Activated T-cell treated with anti-CD3 and anti-CD28 coated beads, Interleukin-2, amount 50 U/mL, for 72 hours (primary cell): ENCODE measurements at regions not wholly inside any gene's neighbourhood (a gene's known extent, or its start where the extent isn't known, plus 50 kb on each side); places are given as distances from the start of the nearest gene placed in this dataset.
A peak's percentile ranks its signal among the peaks of the same experiment; 100 is the strongest.

ENCODE experiments used
- ATAC-seq, 2 donors: fragments of 150-1000 bp; cut with Tn5 transposase; replicated peaks in 1 of 2; 2 replicates each; pipeline ENCODE4 v1.10.0; 2021; ENCODE audit warnings: moderate library complexity in 2 of 2, mild to moderate bottlenecking in 1 of 2
- DNase-seq, 2 donors: peaks; one replicate each; pipeline ENCODE4 v3.0.0; 2021 to 2022; ENCODE audit warnings: mixed read lengths in 1 of 2
- H3K27ac Mint-ChIP-seq: one replicate; pipeline ENCODE4 v1.8.0; 2022; ENCODE audit warnings: mild to moderate bottlenecking, moderate library complexity, mixed read lengths
- H3K27me3 Mint-ChIP-seq: one replicate; pipeline ENCODE4 v1.8.0; 2022; ENCODE audit warnings: low read depth, mixed read lengths
- H3K36me3 Mint-ChIP-seq, 2 donors: one replicate each; pipeline ENCODE4 v1.8.0; 2022; ENCODE audit warnings: mixed read lengths in 2 of 2, mild to moderate bottlenecking in 1 of 2; ENCODE audit not compliant: insufficient read depth in 2 of 2
- H3K4me1 Mint-ChIP-seq: one replicate; pipeline ENCODE4 v1.8.0; 2022; ENCODE audit warnings: low read depth, mixed read lengths
- H3K4me3 Mint-ChIP-seq, 2 donors: one replicate each; pipeline ENCODE4 v1.8.0; 2022; ENCODE audit warnings: mild to moderate bottlenecking in 2 of 2, mixed read lengths in 2 of 2, moderate library complexity in 2 of 2
- H3K9me3 Mint-ChIP-seq, 2 donors: one replicate each; pipeline ENCODE4 v1.8.0; 2022; ENCODE audit warnings: mixed read lengths in 2 of 2

GRCh38 chrX:8971116-8971515, 62.8 kb downstream of the FAM9B start:
- no peak for DNase-seq
- Mint-ChIP-seq H3K27me3 (no peaks in the 10 kb centered on the region), H3K9me3 (no peaks in the 10 kb centered on the region), H3K27ac (no peak overlapping the region), H3K4me1 (no peaks in the 10 kb centered on the region), H3K4me3 (no peak overlapping the region), H3K36me3 (peaks cover 0 to 2% of the 10 kb centered on the region in 2 donors)
- peak in 1 of 2 donors; percentile 51 for ATAC-seq

- H3K36me3 Mint-ChIP-seq: peaks cover 0 to 2% of the 10 kb centered on the region in 2 donors
- H3K27ac Mint-ChIP-seq: no peak overlapping the region
- H3K4me1 Mint-ChIP-seq: no peaks in the 10 kb centered on the region
- H3K4me3 Mint-ChIP-seq: no peak overlapping the region
- no peaks in the 10 kb centered on the region for H3K27me3 Mint-ChIP-seq
- DNase-seq: no peak
- no peak for ATAC-seq
- peaks cover 0 to 6% of the 10 kb centered on the region in 2 donors for H3K9me3 Mint-ChIP-seq
Observed at GRCh38 chrX:8969378-8969777, 64.5 kb downstream of the FAM9B start.

- DNase-seq (no peak), ATAC-seq (no peak)
- Mint-ChIP-seq H3K27ac (no peak overlapping the region), H3K27me3 (no peaks in the 10 kb centered on the region), H3K9me3 (peaks cover 2 to 8% of the 10 kb centered on the region in 2 donors), H3K4me3 (no peak overlapping the region), H3K4me1 (no peaks in the 10 kb centered on the region), H3K36me3 (peaks cover 0 to 2% of the 10 kb centered on the region in 2 donors)
Observed at GRCh38 chrX:8967461-8967860, 66.5 kb downstream of the FAM9B start.

- DNase-seq (no peak), ATAC-seq (no peak)
- peaks cover 24% of the 10 kb centered on the region for H3K27me3 Mint-ChIP-seq
- H3K4me3 Mint-ChIP-seq: no peak overlapping the region
- no peaks in the 10 kb centered on the region for H3K4me1 Mint-ChIP-seq
- H3K9me3 Mint-ChIP-seq: peaks cover 2 to 8% of the 10 kb centered on the region in 2 donors
- H3K36me3 Mint-ChIP-seq: no peaks in the 10 kb centered on the region
- H3K27ac Mint-ChIP-seq: no peak overlapping the region
Observed at GRCh38 chrX:8960957-8961468, 72.9 kb downstream of the FAM9B start.

GRCh38 chrX:8955511-8955910, 78.4 kb downstream of the FAM9B start:
- H3K9me3 Mint-ChIP-seq: no peaks in the 10 kb centered on the region
- H3K27ac Mint-ChIP-seq: no peak overlapping the region
- ATAC-seq (no peak), DNase-seq (no peak)
- no peaks in the 10 kb centered on the region for H3K36me3 Mint-ChIP-seq
- H3K27me3 Mint-ChIP-seq: peaks cover 37% of the 10 kb centered on the region
- no peaks in the 10 kb centered on the region for H3K4me1 Mint-ChIP-seq
- no peak overlapping the region for H3K4me3 Mint-ChIP-seq

GRCh38 chrX:8946563-8946962, 87.4 kb downstream of the FAM9B start:
- Mint-ChIP-seq H3K27ac (no peak overlapping the region), H3K4me3 (no peak overlapping the region), H3K4me1 (no peaks in the 10 kb centered on the region), H3K27me3 (peaks cover 18% of the 10 kb centered on the region), H3K9me3 (peaks cover 0 to 2% of the 10 kb centered on the region in 2 donors), H3K36me3 (no peaks in the 10 kb centered on the region)
- ATAC-seq (no peak), DNase-seq (no peak)

- no peak overlapping the region for H3K27ac Mint-ChIP-seq
- H3K4me3 Mint-ChIP-seq: no peak overlapping the region
- no peaks in the 10 kb centered on the region for H3K4me1 Mint-ChIP-seq
- peaks cover 2 to 14% of the 10 kb centered on the region in 2 donors for H3K9me3 Mint-ChIP-seq
- DNase-seq (no peak), ATAC-seq (no peak)
- peaks cover 2% of the 10 kb centered on the region in 2 donors for H3K36me3 Mint-ChIP-seq
- H3K27me3 Mint-ChIP-seq: peaks cover 6% of the 10 kb centered on the region
Observed at GRCh38 chrX:8939322-8939721, 94.6 kb downstream of the FAM9B start.

- H3K27me3 Mint-ChIP-seq: peaks cover 7% of the 10 kb centered on the region
- DNase-seq: no peak
- H3K4me3 Mint-ChIP-seq: no peak overlapping the region
- H3K36me3 Mint-ChIP-seq: no peaks in the 10 kb centered on the region
- no peak for ATAC-seq
- H3K27ac Mint-ChIP-seq: no peak overlapping the region
- no peaks in the 10 kb centered on the region for H3K4me1 Mint-ChIP-seq
- peaks cover 2 to 13% of the 10 kb centered on the region in 2 donors for H3K9me3 Mint-ChIP-seq
Observed at GRCh38 chrX:8927701-8928100, 106.2 kb downstream of the FAM9B start.

GRCh38 chrX:8927066-8927635, 106.8 kb downstream of the FAM9B start:
- Mint-ChIP-seq H3K4me1 (no peaks in the 10 kb centered on the region), H3K9me3 (peaks cover 2 to 11% of the 10 kb centered on the region in 2 donors), H3K4me3 (no peak overlapping the region), H3K27me3 (peaks cover 7% of the 10 kb centered on the region), H3K36me3 (no peaks in the 10 kb centered on the region), H3K27ac (no peak overlapping the region)
- ATAC-seq: no peak
- no peak for DNase-seq

- Mint-ChIP-seq H3K27ac (no peak overlapping the region), H3K9me3 (peaks cover 2 to 8% of the 10 kb centered on the region in 2 donors), H3K27me3 (peaks cover 7% of the 10 kb centered on the region), H3K4me3 (no peak overlapping the region), H3K4me1 (no peaks in the 10 kb centered on the region), H3K36me3 (no peaks in the 10 kb centered on the region)
- no peak for DNase-seq
- ATAC-seq: no peak
Observed at GRCh38 chrX:8921615-8922014, 112.3 kb downstream of the FAM9B start.

GRCh38 chrX:8919801-8920200, 114.1 kb downstream of the FAM9B start:
- DNase-seq (no peak), ATAC-seq (no peak)
- H3K27ac Mint-ChIP-seq: no peak overlapping the region
- no peaks in the 10 kb centered on the region for H3K9me3 Mint-ChIP-seq
- no peak overlapping the region for H3K4me3 Mint-ChIP-seq
- H3K27me3 Mint-ChIP-seq: no peaks in the 10 kb centered on the region
- H3K4me1 Mint-ChIP-seq: no peaks in the 10 kb centered on the region
- no peaks in the 10 kb centered on the region for H3K36me3 Mint-ChIP-seq

GRCh38 chrX:8916697-8917096, 115.5 kb upstream of the FAM9A start:
- no peaks in the 10 kb centered on the region for H3K36me3 Mint-ChIP-seq
- no peak overlapping the region for H3K27ac Mint-ChIP-seq
- H3K4me3 Mint-ChIP-seq: no peak overlapping the region
- H3K4me1 Mint-ChIP-seq: no peaks in the 10 kb centered on the region
- no peak for DNase-seq
- H3K9me3 Mint-ChIP-seq: no peaks in the 10 kb centered on the region
- H3K27me3 Mint-ChIP-seq: no peaks in the 10 kb centered on the region
- ATAC-seq: no peak

GRCh38 chrX:8914681-8915080, 113.5 kb upstream of the FAM9A start:
- H3K4me3 Mint-ChIP-seq: no peak overlapping the region
- H3K27ac Mint-ChIP-seq: no peak overlapping the region
- no peaks in the 10 kb centered on the region for H3K27me3 Mint-ChIP-seq
- DNase-seq (no peak), ATAC-seq (no peak)
- no peaks in the 10 kb centered on the region for H3K4me1 Mint-ChIP-seq
- no peaks in the 10 kb centered on the region for H3K36me3 Mint-ChIP-seq
- no peaks in the 10 kb centered on the region for H3K9me3 Mint-ChIP-seq
